ENCODE measurements at regions not wholly inside any gene's neighbourhood (a gene's known extent, or its start where the extent isn't known, plus 50 kb on each side); places are given as distances from the start of the nearest gene placed in this dataset.

DNA sequence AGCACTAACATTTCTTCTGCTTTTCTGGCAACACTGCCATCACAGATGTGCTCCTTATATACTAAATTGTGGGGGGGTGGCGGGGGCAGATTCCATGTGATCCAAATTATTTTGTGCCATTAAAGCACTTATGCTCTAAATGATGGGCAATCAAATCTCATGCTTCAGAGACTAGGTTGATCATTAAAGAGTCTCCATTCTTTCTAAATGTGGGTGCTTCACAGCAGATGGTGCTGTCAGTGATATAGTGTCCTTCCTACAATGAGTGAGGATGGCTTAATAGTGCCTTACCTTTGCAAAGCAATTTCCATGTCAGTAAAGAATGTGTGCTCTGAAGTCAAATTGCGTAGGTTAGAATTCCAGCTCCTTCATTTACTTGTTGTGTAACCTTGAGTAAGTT lies 589.8 kb downstream of the ETS1 start:
- H3K4me3 ChIP-seq (ENCODE audit: low read depth in 2 of 2, low read length in 1 of 2), result no peak overlapping the region
- CTCF ChIA-PET, result interaction anchor here (0.6 to 1.5 kb wide), 4 partner anchors 15 to 863 kb away, joined by 3 to 6 read pairs (median 4); no protein-coding TSS in a partner anchor
- WGBS (ENCODE audit: low lambda C conversion rate), result 71% methylated on average over 2 of the region's 2 CpGs

More for the DNA sequence above, 589.8 kb downstream of the ETS1 start:
- TF ChIP-seq, protein P1, sequence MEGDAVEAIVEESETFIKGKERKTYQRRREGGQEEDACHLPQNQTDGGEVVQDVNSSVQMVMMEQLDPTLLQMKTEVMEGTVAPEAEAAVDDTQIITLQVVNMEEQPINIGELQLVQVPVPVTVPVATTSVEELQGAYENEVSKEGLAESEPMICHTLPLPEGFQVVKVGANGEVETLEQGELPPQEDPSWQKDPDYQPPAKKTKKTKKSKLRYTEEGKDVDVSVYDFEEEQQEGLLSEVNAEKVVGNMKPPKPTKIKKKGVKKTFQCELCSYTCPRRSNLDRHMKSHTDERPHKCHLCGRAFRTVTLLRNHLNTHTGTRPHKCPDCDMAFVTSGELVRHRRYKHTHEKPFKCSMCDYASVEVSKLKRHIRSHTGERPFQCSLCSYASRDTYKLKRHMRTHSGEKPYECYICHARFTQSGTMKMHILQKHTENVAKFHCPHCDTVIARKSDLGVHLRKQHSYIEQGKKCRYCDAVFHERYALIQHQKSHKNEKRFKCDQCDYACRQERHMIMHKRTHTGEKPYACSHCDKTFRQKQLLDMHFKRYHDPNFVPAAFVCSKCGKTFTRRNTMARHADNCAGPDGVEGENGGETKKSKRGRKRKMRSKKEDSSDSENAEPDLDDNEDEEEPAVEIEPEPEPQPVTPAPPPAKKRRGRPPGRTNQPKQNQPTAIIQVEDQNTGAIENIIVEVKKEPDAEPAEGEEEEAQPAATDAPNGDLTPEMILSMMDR (IDR thresholded peaks at IDR 0.05), result no peak
- TF ChIP-seq, protein P2, sequence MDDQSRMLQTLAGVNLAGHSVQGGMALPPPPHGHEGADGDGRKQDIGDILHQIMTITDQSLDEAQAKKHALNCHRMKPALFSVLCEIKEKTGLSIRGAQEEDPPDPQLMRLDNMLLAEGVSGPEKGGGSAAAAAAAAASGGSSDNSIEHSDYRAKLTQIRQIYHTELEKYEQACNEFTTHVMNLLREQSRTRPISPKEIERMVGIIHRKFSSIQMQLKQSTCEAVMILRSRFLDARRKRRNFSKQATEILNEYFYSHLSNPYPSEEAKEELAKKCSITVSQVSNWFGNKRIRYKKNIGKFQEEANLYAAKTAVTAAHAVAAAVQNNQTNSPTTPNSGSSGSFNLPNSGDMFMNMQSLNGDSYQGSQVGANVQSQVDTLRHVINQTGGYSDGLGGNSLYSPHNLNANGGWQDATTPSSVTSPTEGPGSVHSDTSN (IDR thresholded peaks at IDR 0.05), result no peak
- TF ChIP-seq ZBTB33 (IDR thresholded peaks at IDR 0.05; ENCODE audit: borderline replicate concordance, low read depth) (no peak), IRF3 (IDR thresholded peaks at IDR 0.05; ENCODE audit: low read depth, low read length) (no peak), GATA2 (CRISPR knock-in tag; IDR thresholded peaks at IDR 0.05) (no peak), CHD2 (IDR thresholded peaks at IDR 0.05; ENCODE audit: low read length, partially characterized antibody) (no peak), TCF12 (IDR thresholded peaks at IDR 0.05) (no peak), GABPA (IDR thresholded peaks at IDR 0.05; ENCODE audit: low read depth) (no peak), NRF1 (IDR thresholded peaks at IDR 0.05; ENCODE audit: low read depth, low read length) (no peak), YY1 (IDR thresholded peaks at IDR 0.05; ENCODE audit: low read depth) (no peak), EP300 (IDR thresholded peaks at IDR 0.05; ENCODE audit: borderline replicate concordance in 1 of 2, low read depth in 1 of 2, low read length in 1 of 2) (no peak), RCOR1 (IDR thresholded peaks at IDR 0.05; ENCODE audit: low read length) (no peak), POLR2AphosphoS5 (IDR thresholded peaks at IDR 0.05; ENCODE audit: low read depth, low read length) (no peak), MEF2A (IDR thresholded peaks at IDR 0.05; ENCODE audit: borderline replicate concordance, low read depth) (no peak), RFX5 (IDR thresholded peaks at IDR 0.05; ENCODE audit: low read length) (no peak), SIN3A (IDR thresholded peaks at IDR 0.05; ENCODE audit: borderline replicate concordance, low read depth, low read length) (no peak), MXI1 (IDR thresholded peaks at IDR 0.05; ENCODE audit: low read depth, low read length) (no peak), REST (IDR thresholded peaks at IDR 0.05; ENCODE audit: low read depth, low read length) (no peak), TAF1 (IDR thresholded peaks at IDR 0.05; ENCODE audit: borderline replicate concordance, low read depth, low read length) (no peak)
- DNase-seq, result no peak
- Histone ChIP-seq H3F3A (replicated peaks; ENCODE audit: insufficient read depth) (peaks cover 4% of the 10 kb centered on the region), H3K9ac (no peak overlapping the region), H3K36me3 (replicated peaks in 1 of 2; ENCODE audit: control insufficient read depth in 1 of 2, insufficient read depth in 2 of 2, low read length in 1 of 2) (no peaks in the 10 kb centered on the region), H2AFZ (ENCODE audit: low read depth) (no peak overlapping the region), H3K4me1 (ENCODE audit: control insufficient read depth in 1 of 2, insufficient read depth in 2 of 2, low read depth in 1 of 2, low read length in 1 of 2) (peaks cover 0 to 5% of the 10 kb centered on the region in 2 experiments; a peak in 1 of 4 replicates), H3K9me3 (no peaks in the 10 kb centered on the region), H3K27ac (ENCODE audit: low read depth in 2 of 2, low read length in 1 of 2) (no peak overlapping the region), H3K9me2 (no peaks in the 10 kb centered on the region), H3K79me2 (ENCODE audit: insufficient read depth) (no peaks in the 10 kb centered on the region), H4K20me1 (ENCODE audit: insufficient read depth) (no peaks in the 10 kb centered on the region), H3K4me2 (no peak overlapping the region), H3K27me3 (ENCODE audit: insufficient read depth) (no peaks in the 10 kb centered on the region)
- POLR2A ChIA-PET, result no interaction called here

Data from SK-N-SH (cell line).